ENCODE measurements at regions not wholly inside any gene's neighbourhood (a gene's known extent, or its start where the extent isn't known, plus 50 kb on each side); places are given as distances from the start of the nearest gene placed in this dataset.
A peak's percentile ranks its signal among the peaks of the same experiment; 100 is the strongest.

DNA sequence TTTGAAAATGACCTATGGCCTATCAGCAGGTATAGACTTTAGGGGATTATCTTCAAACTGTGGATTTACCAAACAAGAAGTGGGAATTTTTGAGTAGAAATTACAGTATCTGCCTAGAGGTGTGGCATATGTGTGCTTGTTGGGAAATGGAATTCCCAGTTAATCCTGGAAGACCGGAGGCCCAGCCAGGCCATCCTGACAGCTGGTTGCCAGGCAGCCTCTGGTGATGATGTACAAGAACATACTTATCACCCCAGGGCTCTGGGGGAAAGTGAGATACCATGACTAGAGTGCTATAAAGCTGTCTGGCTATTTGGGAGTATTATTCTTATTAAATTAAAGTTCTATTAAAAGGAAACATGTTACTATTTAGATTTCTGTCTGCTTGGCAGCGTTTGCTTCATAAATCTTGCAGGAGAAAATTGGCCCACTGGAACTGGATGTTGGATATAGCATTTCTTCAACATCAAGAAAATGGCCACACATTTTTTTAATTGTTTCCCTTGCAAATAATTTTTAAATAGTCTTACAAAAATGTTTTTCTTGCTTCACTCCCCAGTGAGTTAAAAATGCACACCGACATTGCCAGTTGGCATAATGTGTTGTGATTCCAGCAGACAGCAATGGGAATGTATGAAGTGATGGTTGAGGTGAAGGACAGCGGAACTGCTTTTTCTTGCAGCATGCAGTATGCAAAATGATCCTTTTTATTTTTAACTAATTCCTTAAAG, 187.8 kb downstream of the MYLK4 start:
- DNase-seq: no peak

DNA sequence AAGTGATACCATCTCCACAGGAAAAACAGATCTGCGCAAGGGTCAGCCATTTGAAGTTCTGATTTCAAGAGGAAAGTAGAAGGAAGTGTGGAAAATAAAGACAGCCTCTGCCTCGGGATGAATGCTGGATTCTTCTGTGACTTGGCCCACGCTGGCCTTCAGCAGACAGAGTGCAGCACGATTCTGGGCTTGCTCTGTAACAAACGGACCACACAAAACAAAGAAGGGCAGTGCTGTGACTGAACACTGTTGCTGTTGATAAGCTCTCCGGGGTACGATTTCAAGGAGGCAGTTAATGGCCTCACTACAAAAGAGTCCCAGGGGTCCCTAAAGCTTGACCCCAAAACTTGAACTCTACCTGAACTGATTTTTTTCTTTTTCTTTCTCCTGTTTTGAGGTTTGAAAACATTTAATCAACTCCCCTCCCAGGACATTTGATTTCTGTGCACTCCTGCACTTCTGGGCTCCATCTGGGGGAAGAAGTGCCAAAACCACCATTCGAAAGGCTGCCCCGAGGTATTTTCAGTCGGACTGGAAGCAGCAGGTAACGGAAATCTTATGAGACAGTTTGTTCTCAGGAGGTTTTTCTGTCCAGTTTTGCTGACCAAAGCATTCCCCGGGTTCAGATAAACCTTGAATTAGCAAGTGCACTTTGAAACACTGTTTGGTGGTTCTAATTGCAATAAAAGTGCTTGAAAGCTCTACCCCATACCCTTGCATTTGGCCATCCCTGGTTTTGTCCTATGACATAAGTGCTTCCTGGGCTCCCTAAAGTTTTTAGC, 189.6 kb downstream of the MYLK4 start:
- DNase-seq: no peak

DNA sequence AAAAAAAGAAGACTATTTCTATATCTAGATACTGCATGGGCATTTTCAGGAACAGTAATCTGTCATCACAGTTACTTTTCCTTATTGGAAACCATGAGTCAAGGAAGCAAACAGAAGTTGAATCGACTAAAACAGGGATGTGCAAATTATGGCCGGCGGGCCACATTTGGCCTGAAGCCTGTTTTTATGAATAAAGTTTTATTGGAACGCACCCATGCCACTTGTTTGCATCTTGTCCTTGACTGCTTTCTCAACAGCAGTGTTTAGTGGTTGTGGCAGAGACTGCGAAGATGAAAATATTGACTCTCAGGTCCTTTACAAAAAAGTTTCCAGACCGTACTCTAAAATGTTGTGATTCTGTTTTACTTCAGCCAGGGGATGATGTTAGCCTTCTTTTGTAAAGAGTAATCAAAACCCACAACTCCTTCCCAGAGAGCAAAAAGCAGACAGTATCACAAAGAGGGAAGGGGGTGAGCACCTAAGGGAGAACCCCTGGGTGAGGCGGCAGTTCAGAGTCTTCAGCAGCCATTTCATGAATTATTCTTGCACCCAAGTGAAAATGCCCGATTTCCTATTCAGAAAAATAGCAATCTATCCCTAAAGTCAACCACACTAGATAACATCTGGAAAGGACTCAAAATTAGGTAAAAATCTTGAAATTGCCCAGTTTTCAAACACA, 190.4 kb downstream of the MYLK4 start:
- no peak for DNase-seq

DNA sequence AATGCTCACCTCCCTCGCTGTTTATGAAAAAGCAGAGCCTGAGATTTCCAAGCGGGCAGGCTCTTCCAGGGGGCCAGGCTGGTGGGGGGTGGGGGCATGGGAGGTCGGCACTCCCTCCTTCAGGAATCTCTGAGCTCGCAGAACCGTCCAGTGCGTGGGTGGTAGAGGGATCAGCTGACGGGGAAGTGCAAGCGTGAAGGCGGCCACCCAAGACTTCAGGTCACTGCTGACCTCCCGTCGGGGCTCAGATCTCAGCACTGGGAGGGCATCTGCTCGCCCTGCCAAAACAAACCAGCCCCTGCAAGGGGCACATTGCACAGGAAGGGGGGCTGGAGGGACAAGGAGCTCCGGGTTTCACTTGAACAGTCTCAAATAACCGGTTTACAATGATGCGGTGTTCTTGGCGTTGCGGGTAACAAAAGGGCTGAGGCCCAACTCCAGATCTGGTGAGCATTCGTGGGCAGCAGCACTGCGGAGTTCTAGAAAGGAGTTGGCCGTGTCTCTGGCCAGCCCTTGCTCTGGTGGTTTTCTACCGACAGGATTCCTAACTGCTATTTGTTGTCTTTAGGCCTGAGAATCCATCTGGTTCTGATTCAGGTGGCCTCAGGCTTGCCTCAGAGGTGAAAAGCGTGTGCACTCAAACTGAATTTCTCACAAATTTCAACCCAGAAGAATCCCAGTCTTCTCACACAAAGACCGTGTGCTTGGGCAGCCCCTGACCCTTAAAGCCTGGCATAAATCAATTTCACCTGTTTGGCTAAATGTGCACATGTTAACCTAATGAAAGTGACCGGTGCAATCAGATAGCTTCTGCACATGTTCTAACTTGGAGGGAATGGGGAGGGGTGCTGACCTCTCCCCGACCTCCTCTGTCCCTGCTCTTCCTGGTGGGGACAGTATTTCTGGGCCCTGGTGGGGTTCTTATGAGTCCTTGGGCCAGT, 191.6 kb downstream of the MYLK4 start:
- DNase-seq: no peak

DNA sequence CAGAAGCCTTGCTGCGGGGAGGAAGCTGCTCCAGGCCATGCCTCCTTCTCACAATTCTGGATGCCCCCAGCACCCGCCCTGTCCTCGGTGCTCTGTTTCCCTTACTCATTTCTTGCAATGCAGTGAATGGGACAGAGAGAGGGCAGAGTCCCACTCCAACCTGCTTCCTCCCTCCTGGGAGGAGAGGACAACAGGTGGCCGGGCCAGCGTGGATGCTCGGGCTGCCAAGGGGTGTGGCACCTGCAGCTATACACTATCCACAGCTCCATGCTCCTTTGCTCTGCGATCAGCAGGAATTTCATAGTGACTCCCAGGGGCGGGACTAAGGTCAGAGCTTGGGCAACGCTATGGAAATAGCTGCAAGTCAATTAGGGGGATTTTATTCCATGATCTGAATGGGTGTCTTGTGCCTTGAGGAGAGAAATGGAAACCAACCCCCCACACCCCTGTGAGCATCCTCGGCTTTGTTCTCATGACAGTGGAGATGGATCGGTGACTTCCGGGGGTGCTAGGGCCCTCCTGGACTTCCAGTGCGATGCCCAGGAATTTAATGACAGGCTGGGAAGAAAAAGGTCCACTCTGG, 192.5 kb downstream of the MYLK4 start:
- DNase-seq: no peak

DNA sequence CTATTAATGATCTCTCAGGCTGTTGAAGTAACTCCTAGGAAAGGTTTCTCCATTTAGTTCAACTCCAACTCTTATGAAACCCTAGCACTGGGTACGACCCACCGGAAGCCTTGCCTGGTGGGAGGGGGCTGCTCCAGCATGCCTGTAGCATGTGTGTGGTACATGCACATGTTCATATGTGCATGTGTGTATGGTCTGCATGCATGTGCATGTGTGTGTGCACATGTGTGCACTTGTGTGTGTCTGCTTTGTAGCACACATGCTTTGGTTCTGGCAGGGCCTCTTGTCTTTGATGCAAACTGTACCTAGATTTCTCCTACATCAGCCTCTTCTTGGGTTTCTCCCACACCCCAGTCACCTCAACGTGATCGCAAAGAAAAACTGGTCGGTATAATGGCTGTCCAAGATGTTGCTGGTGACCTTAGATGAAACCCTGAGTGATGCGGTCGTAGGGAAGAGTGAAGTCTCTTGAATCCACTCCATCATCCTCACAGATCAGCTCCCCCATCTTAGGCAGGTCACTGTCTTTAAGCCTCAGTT, 193.5 kb downstream of the MYLK4 start:
- DNase-seq: no peak

DNA sequence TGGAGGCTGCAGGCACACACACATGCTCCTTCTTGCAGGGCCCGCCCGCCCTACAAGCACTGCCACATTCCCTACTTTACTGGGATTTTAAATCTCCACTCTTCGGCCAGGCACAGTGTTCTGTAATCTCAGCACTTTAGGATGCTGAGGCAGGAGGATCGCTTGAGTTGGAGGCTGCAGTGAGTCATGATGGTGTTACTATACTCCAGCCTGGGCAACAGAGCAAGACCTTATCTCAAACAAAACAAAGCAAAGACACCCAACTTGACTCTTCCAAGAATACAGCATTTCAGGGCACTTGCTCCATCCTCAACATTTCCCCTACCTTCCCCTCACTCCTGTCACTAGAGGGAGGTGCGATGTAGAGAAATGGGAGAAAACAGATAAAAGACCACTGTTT, 194.0 kb downstream of the MYLK4 start:
- no peak for DNase-seq

DNA sequence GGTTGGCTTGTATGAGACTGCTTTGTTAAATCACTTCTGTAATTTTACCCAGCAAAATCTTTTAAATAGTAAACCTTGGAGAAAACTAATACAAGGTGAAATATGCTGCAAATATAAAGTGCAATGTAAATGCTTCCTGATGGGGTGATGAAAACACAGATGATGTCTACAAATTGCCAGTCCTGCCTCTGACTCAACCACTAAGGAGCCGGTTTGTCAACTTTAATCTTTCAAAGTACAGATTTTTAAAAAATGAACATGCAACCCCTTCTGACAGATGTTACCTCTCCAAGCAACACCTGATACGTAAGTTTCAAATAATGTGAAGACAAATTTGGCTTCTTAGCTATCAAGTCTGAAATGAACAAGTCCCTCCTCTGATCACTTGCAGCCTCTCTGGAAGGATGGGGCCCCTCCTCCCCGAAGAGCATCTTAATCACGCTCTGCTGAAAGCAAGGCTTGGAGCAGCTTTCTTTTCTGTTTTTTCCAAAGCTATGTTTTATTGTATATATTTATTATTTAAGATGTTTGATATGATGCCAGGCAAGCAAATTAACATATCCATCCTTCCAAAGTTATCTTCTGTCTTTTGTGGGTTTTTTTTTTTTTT, 196.0 kb downstream of the MYLK4 start:
- DNase-seq: no peak

DNA sequence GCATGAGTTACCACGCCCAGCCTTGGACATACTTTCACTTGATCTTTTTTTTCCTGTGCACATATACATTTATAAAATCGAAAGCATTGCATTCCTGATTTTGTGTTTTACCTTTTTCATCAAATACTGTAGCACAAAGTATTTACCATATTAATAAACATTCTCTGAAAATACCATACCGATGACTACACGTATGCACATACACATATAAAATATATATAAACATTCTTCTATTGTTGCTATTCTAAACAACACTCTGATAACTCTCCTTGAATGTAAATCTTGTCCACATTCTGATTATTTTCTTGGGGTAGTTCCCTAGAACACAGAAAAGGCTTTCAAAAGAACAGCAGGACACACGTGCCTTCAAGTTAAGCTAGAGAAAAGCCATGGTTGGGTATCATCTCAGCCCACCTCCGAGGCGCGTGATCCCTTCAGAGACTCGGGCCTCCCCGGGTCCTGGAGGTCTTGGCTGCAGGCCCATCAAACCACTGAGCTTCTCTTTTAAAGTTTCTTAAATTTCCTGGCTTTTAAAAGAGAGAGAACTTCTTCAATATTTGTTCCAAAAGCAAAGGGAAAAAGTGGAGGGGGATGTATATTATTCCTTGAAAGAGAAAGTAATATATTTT, 198.1 kb downstream of the MYLK4 start:
- DNase-seq: no peak

DNA sequence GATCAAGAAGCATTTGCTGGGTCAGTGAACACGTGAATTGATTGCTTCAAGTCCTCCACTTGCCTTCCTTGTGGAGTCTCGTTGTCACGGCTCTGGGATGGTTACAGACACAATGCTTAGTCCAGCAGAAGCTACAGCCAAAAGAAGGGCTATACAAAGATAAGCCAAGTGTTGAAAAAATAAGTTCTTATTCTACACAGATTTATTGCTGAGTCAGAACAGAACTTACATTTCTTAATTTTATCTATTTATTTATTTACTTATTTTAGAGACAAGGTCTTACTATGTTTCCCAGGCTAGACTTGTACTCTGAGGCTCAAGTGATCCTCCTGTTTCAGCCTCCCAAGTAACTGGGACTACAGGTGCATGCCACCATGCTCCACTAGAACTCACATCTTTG, 199.0 kb downstream of the MYLK4 start:
- DNase-seq: no peak

DNA sequence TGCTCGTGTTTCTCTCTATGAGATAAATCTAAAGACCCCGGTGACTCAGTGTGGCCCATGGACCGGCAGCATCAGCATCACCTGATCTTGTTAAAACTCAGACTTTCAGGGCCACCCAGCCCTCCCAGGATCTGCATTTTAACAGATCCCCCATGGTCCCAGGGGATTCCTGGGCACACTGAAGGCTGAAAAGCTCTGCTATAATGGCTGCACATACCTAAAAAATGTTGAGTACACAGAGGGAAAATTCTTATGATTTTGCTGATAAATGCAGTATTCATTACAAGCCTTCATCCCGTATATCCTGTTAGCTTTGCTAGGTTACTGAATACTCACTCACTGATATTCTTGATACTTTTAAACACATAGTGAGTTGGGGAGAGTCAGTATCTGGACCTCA, 200.5 kb downstream of the MYLK4 start:
- no peak for DNase-seq

DNA sequence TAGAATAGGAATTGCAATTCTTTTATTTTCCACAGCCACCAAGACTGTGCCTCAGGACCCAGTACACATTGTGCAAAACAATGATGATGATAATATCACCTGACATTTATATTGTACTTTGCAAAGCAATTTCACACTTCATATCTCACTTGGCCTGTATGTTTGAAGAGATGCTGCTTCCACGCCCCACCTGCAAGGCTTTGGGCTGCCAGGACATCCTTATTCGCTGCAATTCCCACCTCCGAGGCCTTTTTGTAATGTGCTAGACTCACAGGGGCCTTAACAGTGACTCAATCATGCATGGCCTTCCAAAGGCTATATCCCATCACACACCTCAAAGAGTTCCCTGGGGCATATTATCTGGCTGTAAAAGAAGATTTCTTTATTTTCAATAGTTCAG, 200.9 kb downstream of the MYLK4 start:
- DNase-seq: no peak

DNA sequence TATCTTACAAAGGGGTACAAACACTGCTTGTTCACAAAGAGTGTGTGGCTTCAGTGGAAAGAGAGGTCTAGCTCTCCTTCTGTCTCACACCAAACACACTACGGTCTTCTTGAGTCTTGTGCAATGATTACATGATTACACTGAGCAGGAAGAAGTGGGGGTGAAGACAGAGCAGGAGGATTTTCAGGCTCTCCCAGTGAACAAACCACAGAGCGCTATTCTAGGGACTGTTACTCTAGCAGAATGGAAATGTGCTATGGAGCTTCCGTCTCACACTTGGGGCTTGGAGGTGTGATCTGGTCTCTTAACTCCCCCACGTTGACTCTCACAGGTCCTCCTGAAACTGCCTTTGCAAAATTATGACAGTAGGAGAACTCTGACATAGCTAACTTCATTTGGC, 203.4 kb downstream of the MYLK4 start:
- peak in 1 of 2 donors; percentile 42 for DNase-seq

DNA sequence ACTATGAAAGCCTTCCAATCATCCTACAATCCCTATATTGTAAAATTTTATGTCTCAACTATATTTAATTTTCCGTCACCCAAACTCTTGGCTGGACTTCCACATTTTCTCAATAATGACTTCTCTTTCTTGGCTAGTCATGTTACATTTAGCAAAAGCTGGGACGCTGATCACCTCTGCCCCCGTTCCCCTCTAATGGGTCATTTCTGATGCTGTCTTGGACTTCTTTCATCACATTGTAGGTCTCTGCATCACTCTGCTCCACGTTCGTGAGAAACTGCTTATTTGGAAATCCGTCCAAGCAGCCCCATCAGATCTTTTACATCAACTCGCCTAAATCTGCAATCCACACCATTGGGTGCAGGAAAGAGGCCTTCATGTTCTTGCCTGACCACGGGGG, 203.8 kb downstream of the MYLK4 start:
- no peak for DNase-seq

DNA sequence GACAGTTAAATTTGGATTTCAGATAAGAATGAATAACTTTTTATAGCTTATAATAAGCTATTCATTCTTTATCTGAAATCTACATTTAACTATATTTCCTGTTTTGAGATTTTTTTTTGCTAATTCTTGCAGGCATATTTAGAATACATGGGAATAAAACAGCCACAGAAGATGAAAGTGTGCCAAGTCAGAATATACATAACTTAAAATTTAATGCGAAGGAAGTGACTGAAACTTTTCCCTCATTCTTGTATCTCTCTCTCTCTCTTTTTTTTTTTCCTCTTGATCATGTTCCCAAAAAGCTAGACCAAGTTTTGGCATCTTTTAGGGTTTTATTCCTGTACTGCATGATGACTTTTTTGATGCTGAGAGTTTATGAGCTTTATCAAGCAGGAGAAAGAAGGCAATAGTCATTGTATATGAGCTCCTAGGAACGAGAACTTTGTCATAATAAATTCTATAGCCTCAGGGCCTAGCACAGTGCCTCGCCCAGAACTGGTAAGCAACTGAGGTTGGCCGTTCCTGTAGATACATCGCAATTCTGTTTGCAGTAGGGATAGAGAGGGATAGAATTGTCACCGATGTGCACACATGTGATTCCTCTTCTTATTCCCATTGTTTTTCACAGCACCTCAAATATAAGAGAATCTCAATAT, 205.2 kb downstream of the MYLK4 start:
- no peak for DNase-seq

DNA sequence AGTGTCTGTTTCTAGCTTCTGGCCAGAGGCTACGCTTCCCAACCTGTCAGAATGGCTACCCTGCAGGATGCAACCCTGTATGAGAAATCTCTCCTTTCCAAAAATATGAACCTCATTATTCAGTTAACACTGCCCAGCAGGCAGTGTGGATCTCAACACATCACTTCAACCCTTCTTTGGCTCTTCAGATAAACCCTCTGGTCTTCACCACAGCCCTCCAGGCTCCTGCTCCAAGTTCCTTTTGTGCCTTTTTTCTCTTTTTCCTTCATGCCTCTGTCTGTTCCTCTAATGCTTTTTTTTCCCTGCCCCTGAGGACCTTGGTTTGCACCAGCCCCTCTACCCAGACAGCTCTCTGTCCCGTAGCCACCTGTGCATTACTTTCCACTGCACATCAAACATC, 207.4 kb downstream of the MYLK4 start:
- no peak for DNase-seq

DNA sequence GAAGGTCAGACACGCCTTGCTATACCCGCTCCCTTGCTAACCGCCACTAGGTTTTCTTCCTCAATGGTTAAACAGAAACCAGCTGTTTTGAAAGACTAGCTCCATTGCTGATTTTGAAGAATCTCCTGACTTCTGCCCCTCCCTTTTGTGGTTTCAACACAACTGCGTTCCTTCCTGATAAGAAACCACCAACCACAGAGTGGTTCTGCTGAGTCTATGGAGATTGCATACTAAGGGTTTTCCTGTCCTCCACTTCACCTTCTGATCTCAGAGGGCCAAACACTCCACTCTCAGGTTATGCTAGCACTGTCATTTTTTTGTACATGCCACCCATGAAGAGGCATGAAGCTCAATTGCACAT, 207.9 kb downstream of the MYLK4 start:
- DNase-seq: peak in 1 of 2 donors; percentile 76

DNA sequence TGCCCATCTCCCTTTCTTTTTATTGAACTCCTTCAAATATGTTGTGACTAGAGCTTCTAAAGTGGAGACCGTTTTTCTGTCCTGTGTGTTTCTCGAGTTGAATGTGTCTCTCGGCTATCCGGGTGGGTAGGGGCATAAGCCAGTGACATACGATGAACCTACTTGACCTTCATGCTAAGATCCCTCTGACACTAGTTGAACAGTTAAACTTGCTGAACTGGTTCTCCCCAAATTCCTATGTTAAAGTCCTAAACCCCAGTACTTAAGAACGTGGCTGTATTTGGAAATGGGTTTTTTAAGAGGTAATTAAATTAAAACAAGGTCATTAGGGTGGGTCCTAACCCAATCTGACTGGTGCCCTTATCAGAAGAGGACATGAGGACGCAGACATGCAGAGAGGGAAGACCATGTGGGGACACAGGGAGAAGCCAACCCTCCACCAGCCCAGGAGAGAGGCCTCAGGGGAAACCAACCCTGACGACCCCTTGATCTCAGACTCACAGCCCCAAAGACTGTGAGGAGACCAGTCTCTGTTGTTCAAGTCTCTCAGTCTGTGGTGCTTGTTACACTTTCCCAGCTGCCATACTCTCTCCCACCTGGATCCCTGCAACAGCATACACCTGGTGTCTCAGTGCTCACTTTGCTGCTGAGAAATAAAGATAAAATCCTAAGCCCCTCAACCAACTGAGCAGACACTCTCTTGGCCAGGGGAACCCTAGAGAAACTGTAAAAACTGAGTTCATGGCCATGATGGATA, 208.4 kb downstream of the MYLK4 start:
- no peak for DNase-seq

DNA sequence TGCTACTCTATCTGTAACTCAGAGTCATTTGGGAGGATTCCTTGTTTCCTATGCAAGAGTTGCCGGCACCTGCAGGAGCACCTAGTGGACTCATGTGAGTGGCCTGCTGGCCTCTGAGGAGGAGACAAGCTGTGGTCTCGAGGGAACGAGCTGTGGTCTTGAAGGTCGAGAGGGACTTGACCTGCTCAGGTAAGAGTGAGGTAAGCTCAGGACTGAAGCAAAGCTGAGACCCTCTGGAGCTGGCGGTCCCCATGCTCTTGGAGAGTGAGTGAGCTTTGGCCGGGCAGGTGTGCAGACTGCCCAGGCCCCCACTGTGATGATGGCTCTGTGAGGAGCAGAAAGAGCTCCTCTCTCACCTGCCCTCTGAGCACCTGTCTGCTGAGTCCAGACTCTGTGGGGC, 214.3 kb downstream of the MYLK4 start:
- DNase-seq: no peak

DNA sequence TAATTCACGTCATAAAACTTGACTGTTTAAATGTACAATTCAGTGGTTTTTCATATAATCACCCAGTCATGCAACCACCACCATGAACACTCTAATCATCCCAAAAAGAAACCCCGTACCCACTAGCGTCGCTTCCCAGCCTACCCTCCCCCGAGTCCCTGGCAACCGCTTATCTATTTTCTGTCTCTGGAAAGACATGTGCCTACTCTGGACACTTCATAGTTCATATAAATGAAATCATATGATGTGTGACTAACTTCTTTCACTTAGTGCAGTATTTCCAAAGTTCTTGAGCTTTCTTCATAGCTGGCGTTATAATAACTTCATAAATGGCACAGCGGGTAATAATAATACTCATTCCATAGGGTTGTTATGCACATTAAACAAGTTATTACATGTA, 215.2 kb downstream of the MYLK4 start:
- no peak for DNase-seq

All from bone marrow (tissue), 2 donors.